Liver (tissue), 8 donors: ENCODE measurements at regions not wholly inside any gene's neighbourhood (a gene's known extent, or its start where the extent isn't known, plus 50 kb on each side); places are given as distances from the start of the nearest gene placed in this dataset.

Experiments used
- DNase-seq: peaks from one replicate; pipeline ENCODE4 v3.0.0-alpha.2; 2017; ENCODE audit warnings: low spot score
- H3K27ac ChIP-seq, 2 donors: one replicate each; pipeline ENCODE4 v1.7.0; 2013; ENCODE audit warnings: inconsistent platforms in 2 of 2, low read length in 2 of 2, control low read depth in 1 of 2, low read depth in 1 of 2, mild to moderate bottlenecking in 1 of 2
- H3K27me3 ChIP-seq, 4 donors: one replicate each; pipeline versions ENCODE4 v1.6.1 to v1.7.0; 2013; ENCODE audit warnings: low read length in 3 of 4, inconsistent platforms in 1 of 4, mild to moderate bottlenecking in 1 of 4, moderate library complexity in 1 of 4; ENCODE audit not compliant: control insufficient read depth in 4 of 4, insufficient read depth in 4 of 4
- H3K36me3 ChIP-seq, 4 donors: one replicate each; pipeline versions ENCODE4 v1.6.1 to v1.7.0; 2013; ENCODE audit warnings: low read length in 3 of 4, mild to moderate bottlenecking in 3 of 4, low read depth in 1 of 4, moderate library complexity in 1 of 4; ENCODE audit not compliant: control insufficient read depth in 4 of 4, insufficient read depth in 3 of 4
- H3K4me1 ChIP-seq, 4 donors: one replicate each; pipeline versions ENCODE4 v1.6.1 to v1.7.0; 2013; ENCODE audit warnings: low read length in 3 of 4, mild to moderate bottlenecking in 3 of 4, moderate library complexity in 1 of 4; ENCODE audit not compliant: control insufficient read depth in 4 of 4, insufficient read depth in 4 of 4
- H3K4me3 ChIP-seq, 3 donors: one replicate each; pipeline versions ENCODE4 v1.6.1 to v1.7.0; 2013; ENCODE audit warnings: low read length in 3 of 3, control low read depth in 1 of 3, low read depth in 1 of 3, mild to moderate bottlenecking in 1 of 3
- H3K9ac ChIP-seq, 2 donors: one replicate each; pipeline ENCODE4 v1.7.0; 2013; ENCODE audit warnings: low read length in 2 of 2, mild to moderate bottlenecking in 2 of 2, moderate library complexity in 2 of 2, control low read depth in 1 of 2, low read depth in 1 of 2
- H3K9me3 ChIP-seq, 4 donors: one replicate each; pipeline versions ENCODE4 v1.6.1 to v1.7.0; 2013; ENCODE audit warnings: low read length in 3 of 4; ENCODE audit not compliant: control insufficient read depth in 4 of 4
- CTCF ChIP-seq: fragments of 150-350 bp; IDR thresholded peaks from 2 replicates; pipeline ENCODE4 v1.5.1; 2017; ENCODE audit warnings: improper control_type of control experiment, low read depth, low read length; ENCODE audit not compliant: missing input control
- EGR1 ChIP-seq, 2 donors: IDR thresholded peaks; 2 replicates each; pipeline ENCODE4 v1.6.1; 2016 to 2018; ENCODE audit warnings: antibody characterized with exemption in 2 of 2, low read depth in 2 of 2
- FOXA1 ChIP-seq: IDR thresholded peaks from 2 replicates; pipeline ENCODE4 v1.6.1; 2016; ENCODE audit warnings: antibody characterized with exemption
- FOXA2 ChIP-seq: IDR thresholded peaks from 2 replicates; pipeline ENCODE4 v1.6.1; 2016; ENCODE audit warnings: antibody characterized with exemption
- GABPA ChIP-seq, 2 donors: IDR thresholded peaks in 1 of 2; conservative IDR thresholded peaks in 1 of 2; 2 replicates each; pipeline ENCODE4 v1.6.1; 2016; ENCODE audit warnings: antibody characterized with exemption in 2 of 2, mild to moderate bottlenecking in 1 of 2, moderate library complexity in 1 of 2
- HNF4A ChIP-seq, 2 donors: conservative IDR thresholded peaks; 2 replicates each; pipeline ENCODE4 v1.6.1; 2016; ENCODE audit warnings: antibody characterized with exemption in 2 of 2, mild to moderate bottlenecking in 2 of 2
- HNF4G ChIP-seq: IDR thresholded peaks from 2 replicates; pipeline ENCODE4 v1.6.1; 2016; ENCODE audit warnings: antibody characterized with exemption
- JUND ChIP-seq, 2 donors: IDR thresholded peaks; 2 replicates each; pipeline ENCODE4 v1.6.1; 2016; ENCODE audit warnings: antibody characterized with exemption in 2 of 2
- NR2F2 ChIP-seq: IDR thresholded peaks from 2 replicates; pipeline ENCODE4 v1.6.1; 2016; ENCODE audit warnings: antibody characterized with exemption
- RAD21 ChIP-seq, 2 donors: IDR thresholded peaks; 2 replicates each; pipeline ENCODE4 v1.6.1; 2016; ENCODE audit warnings: antibody characterized with exemption in 2 of 2, mild to moderate bottlenecking in 2 of 2
- RXRA ChIP-seq, 2 donors: IDR thresholded peaks; 2 replicates each; pipeline ENCODE4 v1.6.1; 2017 to 2018; ENCODE audit warnings: antibody characterized with exemption in 2 of 2, mild to moderate bottlenecking in 1 of 2
- SP1 ChIP-seq: IDR thresholded peaks from 2 replicates; pipeline ENCODE4 v1.6.1; 2018; ENCODE audit warnings: antibody characterized with exemption, mild to moderate bottlenecking
- TAF1 ChIP-seq: conservative IDR thresholded peaks from 2 replicates; pipeline ENCODE4 v1.6.1; 2016; ENCODE audit warnings: antibody characterized with exemption, mild to moderate bottlenecking
- YY1 ChIP-seq: IDR thresholded peaks from 2 replicates; pipeline ENCODE4 v1.6.1; 2016; ENCODE audit warnings: antibody characterized with exemption, mild to moderate bottlenecking
- WGBS: extraction: QIAGEN DNeasy Blood & Tissue Kit; methylation state at CpG from one replicate; pipeline ENCODE4 v1.1.7; 2013; 5-methylcytosine and 5-hydroxymethylcytosine counted together
- TF ChIP-seq, protein P1 (sequence below): IDR thresholded peaks from 2 replicates; pipeline ENCODE4 v1.6.1; 2016; ENCODE audit warnings: antibody characterized with exemption
- TF ChIP-seq, protein P2 (sequence below): IDR thresholded peaks from 2 replicates; pipeline ENCODE4 v1.6.1; 2016; ENCODE audit warnings: antibody characterized with exemption
- TF ChIP-seq, protein P3 (sequence below): IDR thresholded peaks from 2 replicates; pipeline ENCODE4 v1.6.1; 2016; ENCODE audit warnings: antibody characterized with exemption, mild to moderate bottlenecking
- TF ChIP-seq, protein P4 (sequence below): IDR thresholded peaks from 2 replicates; pipeline ENCODE4 v1.6.1; 2016; ENCODE audit warnings: antibody characterized with exemption
- donor health status: healthy.
- donor health status: healthy.
- donor health status: healthy.
- donor health status: healthy.
- donor health status: healthy.

DNA sequence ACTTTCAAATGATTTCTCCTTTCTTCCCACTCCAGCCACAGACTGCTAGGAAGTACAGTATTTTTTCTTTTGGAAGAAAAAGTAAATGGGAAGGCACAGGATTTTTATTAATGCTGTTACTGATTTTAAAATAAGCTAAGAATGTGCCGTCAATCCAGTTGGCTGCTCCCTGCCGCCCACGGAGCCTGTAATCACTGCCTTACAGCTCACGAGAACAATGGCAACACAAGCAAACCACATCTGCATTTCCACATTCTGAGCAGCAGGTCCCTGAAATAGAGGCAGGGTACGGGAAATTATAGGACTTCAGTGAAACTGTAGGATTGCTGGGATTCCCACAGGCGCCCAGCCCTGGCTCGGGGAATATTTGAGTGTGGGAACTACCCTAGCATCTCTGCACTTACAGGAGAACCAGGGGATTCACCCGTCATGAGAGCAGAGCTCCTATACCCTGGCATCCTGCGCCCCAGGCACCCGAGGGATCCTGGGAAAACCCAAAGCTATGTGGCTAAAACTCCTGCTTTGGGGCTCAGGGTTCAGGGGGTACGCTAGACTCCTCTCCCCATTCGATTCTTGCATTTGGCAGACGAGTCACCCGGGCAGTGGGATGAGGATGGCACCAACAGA, 72.9 kb upstream of the TNS3 start (continued):
- TF ChIP-seq, protein P1, sequence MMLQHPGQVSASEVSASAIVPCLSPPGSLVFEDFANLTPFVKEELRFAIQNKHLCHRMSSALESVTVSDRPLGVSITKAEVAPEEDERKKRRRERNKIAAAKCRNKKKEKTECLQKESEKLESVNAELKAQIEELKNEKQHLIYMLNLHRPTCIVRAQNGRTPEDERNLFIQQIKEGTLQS = no peak
- TF ChIP-seq RXRA (IDR thresholded peaks at IDR 0.05) (no peak), JUND (IDR thresholded peaks at IDR 0.05) (no peak)

GRCh38 chr7:47653550-47654411, 71.9 kb upstream of the TNS3 start:
- WGBS = 67% methylated on average over 12 of the region's 12 CpGs
- H3K9ac ChIP-seq = no peak overlapping the region
- DNase-seq = no peak
- TF ChIP-seq JUND (IDR thresholded peaks at IDR 0.05) (no peak), HNF4A (conservative IDR thresholded peaks at IDR 0.05) (no peak), HNF4G (no peak), FOXA2 (no peak), SP1 (no peak), RAD21 (IDR thresholded peaks at IDR 0.05) (no peak), NR2F2 (no peak), YY1 (no peak), CTCF (no peak), EGR1 (IDR thresholded peaks at IDR 0.05; ENCODE audit: low read depth in 2 of 2) (no peak), RXRA (IDR thresholded peaks at IDR 0.05) (no peak), GABPA (IDR thresholded peaks at IDR 0.05 in 1 of 2, conservative IDR thresholded peaks at IDR 0.05 in 1 of 2) (no peak), FOXA1 (no peak), TAF1 (no peak)
- TF ChIP-seq, protein P1 = no peak
- TF ChIP-seq, protein P2, sequence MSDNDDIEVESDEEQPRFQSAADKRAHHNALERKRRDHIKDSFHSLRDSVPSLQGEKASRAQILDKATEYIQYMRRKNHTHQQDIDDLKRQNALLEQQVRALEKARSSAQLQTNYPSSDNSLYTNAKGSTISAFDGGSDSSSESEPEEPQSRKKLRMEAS = no peak
- TF ChIP-seq, protein P3, sequence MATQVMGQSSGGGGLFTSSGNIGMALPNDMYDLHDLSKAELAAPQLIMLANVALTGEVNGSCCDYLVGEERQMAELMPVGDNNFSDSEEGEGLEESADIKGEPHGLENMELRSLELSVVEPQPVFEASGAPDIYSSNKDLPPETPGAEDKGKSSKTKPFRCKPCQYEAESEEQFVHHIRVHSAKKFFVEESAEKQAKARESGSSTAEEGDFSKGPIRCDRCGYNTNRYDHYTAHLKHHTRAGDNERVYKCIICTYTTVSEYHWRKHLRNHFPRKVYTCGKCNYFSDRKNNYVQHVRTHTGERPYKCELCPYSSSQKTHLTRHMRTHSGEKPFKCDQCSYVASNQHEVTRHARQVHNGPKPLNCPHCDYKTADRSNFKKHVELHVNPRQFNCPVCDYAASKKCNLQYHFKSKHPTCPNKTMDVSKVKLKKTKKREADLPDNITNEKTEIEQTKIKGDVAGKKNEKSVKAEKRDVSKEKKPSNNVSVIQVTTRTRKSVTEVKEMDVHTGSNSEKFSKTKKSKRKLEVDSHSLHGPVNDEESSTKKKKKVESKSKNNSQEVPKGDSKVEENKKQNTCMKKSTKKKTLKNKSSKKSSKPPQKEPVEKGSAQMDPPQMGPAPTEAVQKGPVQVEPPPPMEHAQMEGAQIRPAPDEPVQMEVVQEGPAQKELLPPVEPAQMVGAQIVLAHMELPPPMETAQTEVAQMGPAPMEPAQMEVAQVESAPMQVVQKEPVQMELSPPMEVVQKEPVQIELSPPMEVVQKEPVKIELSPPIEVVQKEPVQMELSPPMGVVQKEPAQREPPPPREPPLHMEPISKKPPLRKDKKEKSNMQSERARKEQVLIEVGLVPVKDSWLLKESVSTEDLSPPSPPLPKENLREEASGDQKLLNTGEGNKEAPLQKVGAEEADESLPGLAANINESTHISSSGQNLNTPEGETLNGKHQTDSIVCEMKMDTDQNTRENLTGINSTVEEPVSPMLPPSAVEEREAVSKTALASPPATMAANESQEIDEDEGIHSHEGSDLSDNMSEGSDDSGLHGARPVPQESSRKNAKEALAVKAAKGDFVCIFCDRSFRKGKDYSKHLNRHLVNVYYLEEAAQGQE = no peak
- TF ChIP-seq, protein P4, sequence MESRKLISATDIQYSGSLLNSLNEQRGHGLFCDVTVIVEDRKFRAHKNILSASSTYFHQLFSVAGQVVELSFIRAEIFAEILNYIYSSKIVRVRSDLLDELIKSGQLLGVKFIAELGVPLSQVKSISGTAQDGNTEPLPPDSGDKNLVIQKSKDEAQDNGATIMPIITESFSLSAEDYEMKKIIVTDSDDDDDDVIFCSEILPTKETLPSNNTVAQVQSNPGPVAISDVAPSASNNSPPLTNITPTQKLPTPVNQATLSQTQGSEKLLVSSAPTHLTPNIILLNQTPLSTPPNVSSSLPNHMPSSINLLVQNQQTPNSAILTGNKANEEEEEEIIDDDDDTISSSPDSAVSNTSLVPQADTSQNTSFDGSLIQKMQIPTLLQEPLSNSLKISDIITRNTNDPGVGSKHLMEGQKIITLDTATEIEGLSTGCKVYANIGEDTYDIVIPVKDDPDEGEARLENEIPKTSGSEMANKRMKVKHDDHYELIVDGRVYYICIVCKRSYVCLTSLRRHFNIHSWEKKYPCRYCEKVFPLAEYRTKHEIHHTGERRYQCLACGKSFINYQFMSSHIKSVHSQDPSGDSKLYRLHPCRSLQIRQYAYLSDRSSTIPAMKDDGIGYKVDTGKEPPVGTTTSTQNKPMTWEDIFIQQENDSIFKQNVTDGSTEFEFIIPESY = no peak
- no peaks in the 10 kb centered on the region for H3K4me1 ChIP-seq
- H3K27me3 ChIP-seq = no peaks in the 10 kb centered on the region
- H3K36me3 ChIP-seq = no peaks in the 10 kb centered on the region
- no peaks in the 10 kb centered on the region for H3K9me3 ChIP-seq
- H3K27ac ChIP-seq = no peak overlapping the region
- no peak overlapping the region for H3K4me3 ChIP-seq
